GM12875 (cell line): ENCODE measurements at regions not wholly inside any gene's neighbourhood (a gene's known extent, or its start where the extent isn't known, plus 50 kb on each side); places are given as distances from the start of the nearest gene placed in this dataset.

Experiments
- H3K4me3 ChIP-seq: one replicate; pipeline ENCODE4 v1.5.1; 2011; ENCODE audit warnings: low read depth, low read length, control low read depth
- TF ChIP-seq, protein P1 (sequence below): IDR thresholded peaks from 2 replicates; pipeline ENCODE4 v1.5.1; 2011; ENCODE audit warnings: low read depth, mild to moderate bottlenecking, control low read depth, inconsistent platforms, low read length, moderate library complexity, borderline replicate concordance; ENCODE audit not compliant: insufficient read depth

GRCh38 chr2:144703852-144704708 is 184.2 kb upstream of the ZEB2 start:
- TF ChIP-seq, protein P1, sequence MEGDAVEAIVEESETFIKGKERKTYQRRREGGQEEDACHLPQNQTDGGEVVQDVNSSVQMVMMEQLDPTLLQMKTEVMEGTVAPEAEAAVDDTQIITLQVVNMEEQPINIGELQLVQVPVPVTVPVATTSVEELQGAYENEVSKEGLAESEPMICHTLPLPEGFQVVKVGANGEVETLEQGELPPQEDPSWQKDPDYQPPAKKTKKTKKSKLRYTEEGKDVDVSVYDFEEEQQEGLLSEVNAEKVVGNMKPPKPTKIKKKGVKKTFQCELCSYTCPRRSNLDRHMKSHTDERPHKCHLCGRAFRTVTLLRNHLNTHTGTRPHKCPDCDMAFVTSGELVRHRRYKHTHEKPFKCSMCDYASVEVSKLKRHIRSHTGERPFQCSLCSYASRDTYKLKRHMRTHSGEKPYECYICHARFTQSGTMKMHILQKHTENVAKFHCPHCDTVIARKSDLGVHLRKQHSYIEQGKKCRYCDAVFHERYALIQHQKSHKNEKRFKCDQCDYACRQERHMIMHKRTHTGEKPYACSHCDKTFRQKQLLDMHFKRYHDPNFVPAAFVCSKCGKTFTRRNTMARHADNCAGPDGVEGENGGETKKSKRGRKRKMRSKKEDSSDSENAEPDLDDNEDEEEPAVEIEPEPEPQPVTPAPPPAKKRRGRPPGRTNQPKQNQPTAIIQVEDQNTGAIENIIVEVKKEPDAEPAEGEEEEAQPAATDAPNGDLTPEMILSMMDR, result no peak
- H3K4me3 ChIP-seq, result no peak overlapping the region

DNA sequence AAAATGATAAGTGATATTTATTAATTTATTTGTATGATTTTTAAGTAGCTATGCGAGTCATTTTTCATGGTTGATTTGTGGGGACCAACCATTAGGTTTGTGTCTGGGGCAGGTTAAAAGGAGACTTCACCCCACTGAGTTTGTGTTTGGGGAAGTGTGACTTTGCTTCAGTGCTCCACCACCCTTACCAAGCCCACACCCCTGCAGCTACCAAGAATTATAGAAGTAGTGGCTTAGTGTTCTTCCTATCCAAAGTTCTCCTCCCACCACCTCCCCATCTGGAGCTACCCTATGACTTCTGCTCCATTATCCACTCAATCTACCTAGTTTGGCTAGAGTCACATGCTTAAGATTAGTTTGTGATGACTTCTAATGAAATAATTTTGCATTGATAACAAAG is 182.1 kb upstream of the ZEB2 start:
- TF ChIP-seq, protein P1, result no peak
- H3K4me3 ChIP-seq, result no peak overlapping the region

DNA sequence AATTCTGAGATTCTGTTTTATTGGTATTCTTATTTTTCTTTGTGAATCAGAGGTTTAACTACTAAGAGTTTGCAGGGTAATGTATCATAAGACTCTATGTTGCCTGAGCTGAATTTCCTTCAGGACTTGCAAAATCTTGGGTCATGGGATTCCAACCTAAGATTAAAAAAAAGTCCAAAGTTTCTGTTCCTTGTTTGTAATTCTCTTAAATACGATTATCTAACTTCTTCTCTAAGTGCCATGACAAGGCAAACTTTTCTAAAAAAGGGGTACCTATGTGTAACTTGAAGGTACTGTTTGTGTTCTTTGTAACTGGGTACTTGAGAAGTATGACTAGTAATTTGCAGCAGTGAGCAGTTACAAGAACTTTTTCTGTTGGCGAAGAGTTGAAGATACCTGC is 181.3 kb upstream of the ZEB2 start:
- TF ChIP-seq, protein P1, result no peak

DNA sequence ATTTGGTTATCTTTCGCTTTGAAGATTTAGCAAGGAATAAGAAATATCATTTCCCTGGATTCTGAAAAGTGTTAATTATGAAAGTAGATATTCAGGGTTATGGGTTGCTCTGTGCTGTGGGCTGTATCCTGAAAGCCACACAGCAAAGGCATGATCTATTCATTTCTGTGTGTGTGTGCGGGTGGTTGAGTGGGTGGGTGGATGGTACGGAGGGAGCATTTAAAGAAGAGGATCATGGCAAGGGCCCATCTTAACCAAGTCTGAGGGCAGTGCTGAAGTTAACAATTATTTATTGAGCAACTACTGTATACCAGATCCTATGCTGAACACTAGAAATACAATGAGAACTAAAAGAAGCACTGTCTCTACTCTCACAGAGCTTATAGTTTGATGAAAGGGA is 178.2 kb upstream of the ZEB2 start:
- TF ChIP-seq, protein P1, result no peak
- no peak overlapping the region for H3K4me3 ChIP-seq

More for the DNA sequence above, 181.3 kb upstream of the ZEB2 start:
- H3K4me3 ChIP-seq, result no peak overlapping the region

DNA sequence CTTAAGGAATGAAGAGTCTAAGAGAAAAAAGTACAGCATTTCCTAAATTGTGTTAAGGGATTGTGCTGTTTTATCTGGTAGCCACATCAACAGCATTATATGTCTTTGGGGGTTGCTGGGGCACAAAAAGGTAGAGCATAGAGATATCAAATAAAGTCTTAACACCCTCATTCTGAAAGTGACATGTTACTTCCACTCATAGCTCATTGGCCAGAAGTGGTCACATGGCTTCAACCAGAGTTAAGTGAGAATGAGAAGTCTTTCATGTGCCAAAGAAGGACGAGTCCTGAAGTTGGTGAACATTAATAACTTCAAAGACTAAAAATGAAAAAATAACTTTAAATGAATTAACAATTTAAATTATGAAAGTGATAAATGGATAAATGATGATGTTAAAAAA is 175.7 kb upstream of the ZEB2 start:
- TF ChIP-seq, protein P1, result no peak
- H3K4me3 ChIP-seq, result no peak overlapping the region

DNA sequence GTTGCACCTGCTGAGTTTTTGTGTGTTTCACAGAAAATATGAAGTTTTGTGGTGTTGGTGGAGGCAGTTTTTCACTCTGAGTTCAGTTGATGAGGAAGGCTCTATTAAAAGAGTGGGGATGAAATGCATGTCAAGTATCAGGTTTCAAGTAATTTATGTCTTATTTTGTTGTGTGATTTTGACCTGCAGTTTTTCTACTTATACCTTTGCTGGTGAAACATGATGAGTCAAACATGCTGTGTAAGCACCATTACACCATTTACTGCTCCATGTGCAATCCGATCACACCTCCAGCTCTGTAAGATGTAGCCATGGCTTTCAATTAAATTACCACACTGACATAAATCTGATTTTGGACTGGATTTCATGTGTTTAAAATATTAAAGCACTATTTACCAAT is 174.5 kb upstream of the ZEB2 start:
- no peak overlapping the region for H3K4me3 ChIP-seq
- TF ChIP-seq, protein P1, result no peak

- TF ChIP-seq, protein P1, result no peak
- H3K4me3 ChIP-seq, result no peak overlapping the region
Measured at GRCh38 chr2:144693179-144693578, 173.3 kb upstream of the ZEB2 start.
